ACC112 (cell line): ENCODE measurements at regions not wholly inside any gene's neighbourhood (a gene's known extent, or its start where the extent isn't known, plus 50 kb on each side); places are given as distances from the start of the nearest gene placed in this dataset.

ENCODE experiments used
- H2AFZ ChIP-seq: fragments of 200-600 bp; sonication (generic); one replicate; pipeline ENCODE4 v1.6.0; 2017; ENCODE audit warnings: antibody characterized with exemption, low read length; ENCODE audit not compliant: unreplicated experiment
- H3K27ac ChIP-seq: fragments of 200-600 bp; sonication (generic); 2 replicates; pipeline ENCODE4 v1.5.1; 2014; ENCODE audit warnings: low read depth, mild to moderate bottlenecking, antibody characterized with exemption, low read length, moderate library complexity
- H3K27me3 ChIP-seq: fragments of 200-600 bp; sonication (generic); 2 replicates; pipeline ENCODE4 v1.6.1; 2014; ENCODE audit warnings: mild to moderate bottlenecking, antibody characterized with exemption, low read length, moderate library complexity, mixed read lengths; ENCODE audit not compliant: insufficient read depth
- H3K36me3 ChIP-seq: fragments of 200-600 bp; sonication (generic); 2 replicates; pipeline ENCODE4 v1.6.1; 2016; ENCODE audit warnings: mild to moderate bottlenecking, antibody characterized with exemption, low read length, moderate library complexity, mixed read lengths; ENCODE audit not compliant: insufficient read depth
- H3K4me1 ChIP-seq: fragments of 200-600 bp; sonication (generic); one replicate; pipeline ENCODE4 v1.6.1; 2016; ENCODE audit warnings: low read length, mixed read lengths; ENCODE audit not compliant: insufficient read depth, unreplicated experiment, control insufficient read depth
- H3K4me3 ChIP-seq: fragments of 200-600 bp; sonication (generic); 2 replicates; pipeline ENCODE4 v1.5.1; 2014; ENCODE audit warnings: mild to moderate bottlenecking, low read depth, low read length
- H3K79me2 ChIP-seq: fragments of 200-600 bp; sonication (generic); one replicate; pipeline ENCODE4 v1.6.0; 2016; ENCODE audit warnings: low read length; ENCODE audit not compliant: control insufficient read depth, unreplicated experiment, insufficient read depth

GRCh38 chr6:4380881-4381281 is 245.5 kb upstream of the ECI2 start:
- peaks cover 10% of the 10 kb centered on the region for H3K4me1 ChIP-seq
- no peak overlapping the region for H3K4me3 ChIP-seq
- no peak overlapping the region for H3K27ac ChIP-seq
- no peaks in the 10 kb centered on the region for H3K27me3 ChIP-seq
- H3K36me3 ChIP-seq: no peaks in the 10 kb centered on the region
- no peak overlapping the region for H2AFZ ChIP-seq
- no peaks in the 10 kb centered on the region for H3K79me2 ChIP-seq

GRCh38 chr6:4379958-4380357 is 244.6 kb upstream of the ECI2 start:
- no peaks in the 10 kb centered on the region for H3K79me2 ChIP-seq
- peaks cover 10% of the 10 kb centered on the region for H3K4me1 ChIP-seq
- H3K27ac ChIP-seq: no peak overlapping the region
- no peaks in the 10 kb centered on the region for H3K27me3 ChIP-seq
- no peak overlapping the region for H2AFZ ChIP-seq
- no peaks in the 10 kb centered on the region for H3K36me3 ChIP-seq
- no peak overlapping the region for H3K4me3 ChIP-seq

- Histone ChIP-seq H2AFZ (no peak overlapping the region), H3K4me1 (peaks cover 10% of the 10 kb centered on the region), H3K36me3 (no peaks in the 10 kb centered on the region), H3K27me3 (no peaks in the 10 kb centered on the region), H3K27ac (no peak overlapping the region), H3K4me3 (no peak overlapping the region), H3K79me2 (no peaks in the 10 kb centered on the region)
Measured at GRCh38 chr6:4378319-4378996, 243.1 kb upstream of the ECI2 start.

- no peak overlapping the region for H3K4me3 ChIP-seq
- no peak overlapping the region for H2AFZ ChIP-seq
- H3K79me2 ChIP-seq: no peaks in the 10 kb centered on the region
- no peak overlapping the region for H3K27ac ChIP-seq
- no peaks in the 10 kb centered on the region for H3K27me3 ChIP-seq
- H3K36me3 ChIP-seq: no peaks in the 10 kb centered on the region
- H3K4me1 ChIP-seq: peaks cover 10% of the 10 kb centered on the region
Measured at GRCh38 chr6:4377603-4378002, 242.2 kb upstream of the ECI2 start.

- no peak overlapping the region for H2AFZ ChIP-seq
- H3K36me3 ChIP-seq: no peaks in the 10 kb centered on the region
- H3K4me3 ChIP-seq: no peak overlapping the region
- peaks cover 25% of the 10 kb centered on the region for H3K4me1 ChIP-seq
- H3K27ac ChIP-seq: no peak overlapping the region
- no peaks in the 10 kb centered on the region for H3K79me2 ChIP-seq
- H3K27me3 ChIP-seq: no peaks in the 10 kb centered on the region
Measured at GRCh38 chr6:4374216-4374615, 238.8 kb upstream of the ECI2 start.

GRCh38 chr6:4372866-4373265 is 237.5 kb upstream of the ECI2 start:
- H3K36me3 ChIP-seq: no peaks in the 10 kb centered on the region
- H3K4me3 ChIP-seq: no peak overlapping the region
- H3K27me3 ChIP-seq: no peaks in the 10 kb centered on the region
- peaks cover 34% of the 10 kb centered on the region for H3K4me1 ChIP-seq
- H2AFZ ChIP-seq: no peak overlapping the region
- H3K79me2 ChIP-seq: no peaks in the 10 kb centered on the region
- no peak overlapping the region for H3K27ac ChIP-seq

- Histone ChIP-seq H3K4me3 (no peak overlapping the region), H3K27ac (peak overlapping the region; percentile 80), H3K36me3 (no peaks in the 10 kb centered on the region), H3K79me2 (no peaks in the 10 kb centered on the region), H2AFZ (no peak overlapping the region), H3K4me1 (peaks cover 34% of the 10 kb centered on the region), H3K27me3 (no peaks in the 10 kb centered on the region)
Measured at GRCh38 chr6:4371207-4371921, 236.0 kb upstream of the ECI2 start.

- H3K27me3 ChIP-seq: no peaks in the 10 kb centered on the region
- no peaks in the 10 kb centered on the region for H3K36me3 ChIP-seq
- H2AFZ ChIP-seq: no peak overlapping the region
- peak overlapping the region; percentile 85 for H3K27ac ChIP-seq
- peaks cover 34% of the 10 kb centered on the region for H3K4me1 ChIP-seq
- H3K4me3 ChIP-seq: no peak overlapping the region
- no peaks in the 10 kb centered on the region for H3K79me2 ChIP-seq
Measured at GRCh38 chr6:4370066-4370465, 234.7 kb upstream of the ECI2 start.

GRCh38 chr6:4369616-4370015 is 234.2 kb upstream of the ECI2 start:
- no peaks in the 10 kb centered on the region for H3K27me3 ChIP-seq
- H3K4me3 ChIP-seq: no peak overlapping the region
- no peaks in the 10 kb centered on the region for H3K36me3 ChIP-seq
- H3K79me2 ChIP-seq: no peaks in the 10 kb centered on the region
- peak overlapping the region; percentile 85 for H3K27ac ChIP-seq
- H2AFZ ChIP-seq: no peak overlapping the region
- H3K4me1 ChIP-seq: peaks cover 34% of the 10 kb centered on the region

GRCh38 chr6:4368649-4369048 is 233.3 kb upstream of the ECI2 start:
- no peaks in the 10 kb centered on the region for H3K79me2 ChIP-seq
- peaks cover 34% of the 10 kb centered on the region for H3K4me1 ChIP-seq
- no peak overlapping the region for H2AFZ ChIP-seq
- H3K4me3 ChIP-seq: no peak overlapping the region
- peak overlapping the region; percentile 85 for H3K27ac ChIP-seq
- no peaks in the 10 kb centered on the region for H3K36me3 ChIP-seq
- no peaks in the 10 kb centered on the region for H3K27me3 ChIP-seq

- H3K27me3 ChIP-seq: no peaks in the 10 kb centered on the region
- no peaks in the 10 kb centered on the region for H3K79me2 ChIP-seq
- H3K4me1 ChIP-seq: peaks cover 34% of the 10 kb centered on the region
- no peak overlapping the region for H3K27ac ChIP-seq
- H2AFZ ChIP-seq: no peak overlapping the region
- no peak overlapping the region for H3K4me3 ChIP-seq
- H3K36me3 ChIP-seq: no peaks in the 10 kb centered on the region
Measured at GRCh38 chr6:4367643-4368042, 232.3 kb upstream of the ECI2 start.
